ENCODE measurements at regions not wholly inside any gene's neighbourhood (a gene's known extent, or its start where the extent isn't known, plus 50 kb on each side); places are given as distances from the start of the nearest gene placed in this dataset.

DNA sequence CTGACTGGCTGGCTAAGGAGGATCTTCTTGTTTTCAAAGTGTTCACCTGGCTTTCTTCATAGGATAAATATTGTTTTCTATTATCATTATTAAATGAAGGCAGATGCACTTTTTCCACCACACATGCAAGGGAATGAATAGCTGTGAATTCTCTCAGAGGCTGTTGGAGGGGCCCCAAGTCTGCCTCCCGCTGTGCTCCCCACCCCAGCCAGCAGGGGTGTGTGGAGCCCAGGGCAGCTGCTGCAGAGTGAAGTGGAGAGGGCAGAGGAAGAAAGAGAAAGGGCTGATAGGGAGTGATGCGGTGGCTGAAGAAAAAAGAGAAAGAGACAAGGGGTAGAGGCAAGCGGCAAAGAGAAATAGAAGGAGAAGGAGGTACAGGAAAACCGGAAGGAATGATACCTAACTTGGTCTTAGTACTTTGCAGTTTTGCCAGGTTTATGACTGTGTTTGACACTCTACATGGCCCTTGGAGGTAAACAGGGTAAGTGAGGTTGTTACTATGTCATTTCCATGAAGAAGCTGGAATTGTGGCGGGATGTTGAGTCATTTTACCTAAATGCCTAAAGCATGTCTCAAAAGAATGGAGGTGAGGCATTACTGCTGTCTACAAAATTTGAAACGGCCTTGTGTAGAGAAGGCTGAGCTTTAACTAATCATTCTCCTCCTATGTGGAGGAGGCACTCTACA lies 145.7 kb upstream of the B3GAT1 start:
- TF ChIP-seq, protein P1, sequence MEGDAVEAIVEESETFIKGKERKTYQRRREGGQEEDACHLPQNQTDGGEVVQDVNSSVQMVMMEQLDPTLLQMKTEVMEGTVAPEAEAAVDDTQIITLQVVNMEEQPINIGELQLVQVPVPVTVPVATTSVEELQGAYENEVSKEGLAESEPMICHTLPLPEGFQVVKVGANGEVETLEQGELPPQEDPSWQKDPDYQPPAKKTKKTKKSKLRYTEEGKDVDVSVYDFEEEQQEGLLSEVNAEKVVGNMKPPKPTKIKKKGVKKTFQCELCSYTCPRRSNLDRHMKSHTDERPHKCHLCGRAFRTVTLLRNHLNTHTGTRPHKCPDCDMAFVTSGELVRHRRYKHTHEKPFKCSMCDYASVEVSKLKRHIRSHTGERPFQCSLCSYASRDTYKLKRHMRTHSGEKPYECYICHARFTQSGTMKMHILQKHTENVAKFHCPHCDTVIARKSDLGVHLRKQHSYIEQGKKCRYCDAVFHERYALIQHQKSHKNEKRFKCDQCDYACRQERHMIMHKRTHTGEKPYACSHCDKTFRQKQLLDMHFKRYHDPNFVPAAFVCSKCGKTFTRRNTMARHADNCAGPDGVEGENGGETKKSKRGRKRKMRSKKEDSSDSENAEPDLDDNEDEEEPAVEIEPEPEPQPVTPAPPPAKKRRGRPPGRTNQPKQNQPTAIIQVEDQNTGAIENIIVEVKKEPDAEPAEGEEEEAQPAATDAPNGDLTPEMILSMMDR (IDR thresholded peaks at IDR 0.05), result no peak
- no peak for TF ChIP-seq POLR2A (IDR thresholded peaks at IDR 0.05)

All from sigmoid colon (tissue), 3 donors.